ENCODE measurements at regions not wholly inside any gene's neighbourhood (a gene's known extent, or its start where the extent isn't known, plus 50 kb on each side); places are given as distances from the start of the nearest gene placed in this dataset.

- Histone ChIP-seq H3K36me3 (ENCODE audit: control insufficient read depth, insufficient read depth, low read length) (no peaks in the 10 kb centered on the region), H3K4me3 (ENCODE audit: low read length) (no peak overlapping the region), H3K27ac (ENCODE audit: low read depth, low read length) (no peak overlapping the region), H3K9ac (ENCODE audit: extremely low read depth, low read length, poor library complexity, severe bottlenecking) (no peak overlapping the region), H3K4me1 (ENCODE audit: control insufficient read depth, insufficient read depth, low read length) (peaks cover 3% of the 10 kb centered on the region), H3K9me3 (ENCODE audit: control insufficient read depth, low read length) (no peaks in the 10 kb centered on the region), H3K27me3 (ENCODE audit: control insufficient read depth, insufficient read depth, low read length, poor library complexity, severe bottlenecking) (no peaks in the 10 kb centered on the region)
- H3K4me1 Mint-ChIP-seq = peaks cover 17% of the 10 kb centered on the region
- H3K9me3 Mint-ChIP-seq = no peaks in the 10 kb centered on the region
- DNase-seq = peak; percentile 60
- H3K27me3 Mint-ChIP-seq (ENCODE audit: insufficient read depth) = no peaks in the 10 kb centered on the region
- H3K4me3 Mint-ChIP-seq = no peak overlapping the region
- 53 to 100% methylated on average over 1 to 3 of the region's 3 CpGs for WGBS, 2 experiments (ENCODE audit: insufficient coverage in 1 of 2, insufficient read length in 1 of 2)
- no peaks in the 10 kb centered on the region for H3K36me3 Mint-ChIP-seq (ENCODE audit: low read depth)
- H3K27ac Mint-ChIP-seq = no peak overlapping the region
- TF ChIP-seq CTCF (conservative IDR thresholded peaks at IDR 0.05) = no peak
Measured at GRCh38 chr2:180562378-180562777, 418.0 kb upstream of the UBE2E3 start.

- no peak overlapping the region for H3K4me3 Mint-ChIP-seq
- H3K27me3 ChIP-seq (ENCODE audit: control insufficient read depth, insufficient read depth, low read length, poor library complexity, severe bottlenecking) = no peaks in the 10 kb centered on the region
- DNase-seq = peak; percentile 58
- no peak for TF ChIP-seq CTCF (conservative IDR thresholded peaks at IDR 0.05)
- no peak overlapping the region for H3K9ac ChIP-seq (ENCODE audit: extremely low read depth, low read length, poor library complexity, severe bottlenecking)
- no peaks in the 10 kb centered on the region for H3K9me3 ChIP-seq (ENCODE audit: control insufficient read depth, low read length)
- H3K36me3 ChIP-seq (ENCODE audit: control insufficient read depth, insufficient read depth, low read length) = no peaks in the 10 kb centered on the region
- H3K4me1 ChIP-seq (ENCODE audit: control insufficient read depth, insufficient read depth, low read length) = peaks cover 3% of the 10 kb centered on the region
- H3K4me1 Mint-ChIP-seq = peaks cover 17% of the 10 kb centered on the region
- WGBS, 2 experiments (ENCODE audit: insufficient coverage in 1 of 2, insufficient read length in 1 of 2) = 93 to 95% methylated on average over 2 to 5 of the region's 5 CpGs
- H3K4me3 ChIP-seq (ENCODE audit: low read length) = no peak overlapping the region
- no peak overlapping the region for H3K27ac Mint-ChIP-seq
- no peaks in the 10 kb centered on the region for H3K36me3 Mint-ChIP-seq (ENCODE audit: low read depth)
- H3K27me3 Mint-ChIP-seq (ENCODE audit: insufficient read depth) = no peaks in the 10 kb centered on the region
- H3K9me3 Mint-ChIP-seq = no peaks in the 10 kb centered on the region
- no peak overlapping the region for H3K27ac ChIP-seq (ENCODE audit: low read depth, low read length)
Measured at GRCh38 chr2:180559771-180560170, 420.6 kb upstream of the UBE2E3 start.

GRCh38 chr2:180559038-180559437 is 421.4 kb upstream of the UBE2E3 start:
- H3K4me3 ChIP-seq (ENCODE audit: low read length) = no peak overlapping the region
- peaks cover 3% of the 10 kb centered on the region for H3K4me1 ChIP-seq (ENCODE audit: control insufficient read depth, insufficient read depth, low read length)
- H3K36me3 ChIP-seq (ENCODE audit: control insufficient read depth, insufficient read depth, low read length) = no peaks in the 10 kb centered on the region
- no peak overlapping the region for H3K9ac ChIP-seq (ENCODE audit: extremely low read depth, low read length, poor library complexity, severe bottlenecking)
- Mint-ChIP-seq H3K9me3 (no peaks in the 10 kb centered on the region), H3K27me3 (ENCODE audit: insufficient read depth) (no peaks in the 10 kb centered on the region), H3K4me1 (peaks cover 17% of the 10 kb centered on the region), H3K36me3 (ENCODE audit: low read depth) (no peaks in the 10 kb centered on the region), H3K27ac (no peak overlapping the region), H3K4me3 (no peak overlapping the region)
- no peak for DNase-seq
- H3K27ac ChIP-seq (ENCODE audit: low read depth, low read length) = no peak overlapping the region
- no peak for TF ChIP-seq CTCF (conservative IDR thresholded peaks at IDR 0.05)
- H3K9me3 ChIP-seq (ENCODE audit: control insufficient read depth, low read length) = no peaks in the 10 kb centered on the region
- no peaks in the 10 kb centered on the region for H3K27me3 ChIP-seq (ENCODE audit: control insufficient read depth, insufficient read depth, low read length, poor library complexity, severe bottlenecking)
